Keratinocyte (primary cell): ENCODE measurements at regions not wholly inside any gene's neighbourhood (a gene's known extent, or its start where the extent isn't known, plus 50 kb on each side); places are given as distances from the start of the nearest gene placed in this dataset.

Experiments used
- DNase-seq: peaks from one replicate; pipeline ENCODE4 v3.0.0-alpha.2; 2011; ENCODE audit warnings: low read depth, missing footprints, low spot score
- FAIRE-seq: peaks from 2 replicates; lab custom pipeline; 2011; peaks lifted over from hg19 to GRCh38; lab: Jason Lieb, UNC
- H2AFZ ChIP-seq: 2 replicates; pipeline ENCODE4 v1.6.0; 2012; ENCODE audit warnings: low read length, control low read depth, inconsistent platforms; ENCODE audit not compliant: control insufficient read depth
- H3K27ac ChIP-seq: 2 replicates; pipeline ENCODE4 v1.5.1; 2011; ENCODE audit warnings: low read length; ENCODE audit not compliant: control insufficient read depth, insufficient read depth
- H3K27me3 ChIP-seq: 3 replicates; pipeline ENCODE4 v1.6.0; 2011; ENCODE audit warnings: low read length; ENCODE audit not compliant: control insufficient read depth, insufficient read depth; ENCODE audit errors: extremely low read depth
- H3K36me3 ChIP-seq, 2 experiments: 2 replicates in 1 of 2; 3 replicates in 1 of 2; pipeline ENCODE4 v1.5.1; 2011; ENCODE audit warnings: low read length in 2 of 2, mild to moderate bottlenecking in 1 of 2; ENCODE audit not compliant: control insufficient read depth in 2 of 2, insufficient read depth in 2 of 2; ENCODE audit errors: extremely low read depth in 1 of 2
- H3K4me1 ChIP-seq: 3 replicates; pipeline ENCODE4 v1.5.1; 2011; ENCODE audit warnings: low read length; ENCODE audit not compliant: control insufficient read depth, insufficient read depth; ENCODE audit errors: extremely low read depth
- H3K4me2 ChIP-seq: 3 replicates; pipeline ENCODE4 v1.6.0; 2011; ENCODE audit warnings: low read depth, low read length; ENCODE audit not compliant: control insufficient read depth, insufficient read depth; ENCODE audit errors: extremely low read depth
- H3K4me3 ChIP-seq, 3 experiments: fragments of 200-600 bp in 1 of 3; sonication (generic) in 1 of 3; 2 replicates in 2 of 3; 3 replicates in 1 of 3; pipeline ENCODE4 v1.5.1; 2011 to 2016; ENCODE audit warnings: low read length in 3 of 3, mild to moderate bottlenecking in 3 of 3, control low read depth in 2 of 3, inconsistent platforms in 1 of 3, low read depth in 1 of 3, mixed read lengths in 1 of 3, mixed run types in 1 of 3, moderate library complexity in 1 of 3; ENCODE audit not compliant: control insufficient read depth in 2 of 3, insufficient read depth in 2 of 3; ENCODE audit errors: extremely low read depth in 1 of 3
- H3K79me2 ChIP-seq: 2 replicates; pipeline ENCODE4 v1.6.0; 2012; ENCODE audit warnings: low read length; ENCODE audit not compliant: control insufficient read depth, insufficient read depth
- H3K9ac ChIP-seq: 3 replicates; pipeline ENCODE4 v1.6.0; 2011; ENCODE audit warnings: low read length; ENCODE audit not compliant: control insufficient read depth, insufficient read depth; ENCODE audit errors: extremely low read depth
- H3K9me1 ChIP-seq: 3 replicates; pipeline ENCODE4 v1.6.0; 2011; ENCODE audit warnings: low read length; ENCODE audit not compliant: control insufficient read depth, insufficient read depth; ENCODE audit errors: extremely low read depth
- H3K9me3 ChIP-seq: 2 replicates; pipeline ENCODE4 v1.5.1; 2012; ENCODE audit warnings: low read depth, low read length; ENCODE audit not compliant: control insufficient read depth
- H4K20me1 ChIP-seq: 3 replicates; pipeline ENCODE4 v1.6.0; 2011; ENCODE audit warnings: low read length; ENCODE audit not compliant: control insufficient read depth, insufficient read depth; ENCODE audit errors: extremely low read depth
- EZH2 ChIP-seq: IDR thresholded peaks from one replicate; pipeline ENCODE4 v1.6.1; 2012; ENCODE audit warnings: inconsistent platforms, mild to moderate bottlenecking, low read length, moderate library complexity
- dilution Hi-C: fragments of 300-500 bp; cut with MboI; formaldehyde crosslinking; loops from one replicate; pipeline ENCODE4 v1.7.0; 2020; ENCODE audit warnings: low sequenced_read_pairs; ENCODE audit not compliant: extremely low pct_ligation_motif_present
- TF ChIP-seq, protein P1 (sequence below), 3 experiments: IDR thresholded peaks in 1 of 3; conservative IDR thresholded peaks in 1 of 3; optimal IDR thresholded peaks in 1 of 3; 2 replicates in 2 of 3; 3 replicates in 1 of 3; pipeline versions ENCODE3 to v1.5.1; 2011; ENCODE audit warnings: low read length in 3 of 3, mild to moderate bottlenecking in 3 of 3, moderate library complexity in 2 of 3, control low read depth in 1 of 3, inconsistent platforms in 1 of 3; ENCODE audit not compliant: insufficient read depth in 2 of 3; ENCODE audit errors: extremely low read depth in 1 of 3

DNA sequence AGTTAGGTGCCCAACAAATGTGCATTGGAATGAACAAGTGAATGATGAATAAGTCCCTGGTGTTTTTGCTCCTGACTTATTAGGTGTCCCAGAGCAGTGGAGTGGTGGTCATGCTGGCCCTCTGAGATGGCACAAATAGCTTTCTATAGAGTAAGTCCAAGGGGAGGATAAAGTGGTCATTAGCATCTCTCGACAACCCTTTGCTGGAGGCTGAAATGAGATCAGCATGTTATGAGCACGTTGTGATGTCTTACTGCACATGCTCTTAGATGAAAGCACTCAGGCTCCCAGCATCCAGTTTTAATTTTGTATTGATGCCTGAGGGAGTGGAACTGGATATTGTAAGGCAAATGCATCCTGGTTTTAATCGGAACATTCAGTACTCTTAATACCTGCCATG, 326.2 kb downstream of the RFC3 start:
- Histone ChIP-seq H4K20me1 (no peaks in the 10 kb centered on the region), H3K27ac (no peak overlapping the region), H3K4me3 (no peak overlapping the region), H3K4me2 (no peak overlapping the region), H2AFZ (no peak overlapping the region), H3K9ac (no peak overlapping the region), H3K36me3 (no peaks in the 10 kb centered on the region), H3K27me3 (no peaks in the 10 kb centered on the region), H3K9me1 (no peaks in the 10 kb centered on the region), H3K9me3 (no peaks in the 10 kb centered on the region), H3K4me1 (no peaks in the 10 kb centered on the region), H3K79me2 (no peaks in the 10 kb centered on the region)
- dilution Hi-C loops: no loop called here
- no peak for DNase-seq
- TF ChIP-seq EZH2: no peak
- TF ChIP-seq, protein P1, sequence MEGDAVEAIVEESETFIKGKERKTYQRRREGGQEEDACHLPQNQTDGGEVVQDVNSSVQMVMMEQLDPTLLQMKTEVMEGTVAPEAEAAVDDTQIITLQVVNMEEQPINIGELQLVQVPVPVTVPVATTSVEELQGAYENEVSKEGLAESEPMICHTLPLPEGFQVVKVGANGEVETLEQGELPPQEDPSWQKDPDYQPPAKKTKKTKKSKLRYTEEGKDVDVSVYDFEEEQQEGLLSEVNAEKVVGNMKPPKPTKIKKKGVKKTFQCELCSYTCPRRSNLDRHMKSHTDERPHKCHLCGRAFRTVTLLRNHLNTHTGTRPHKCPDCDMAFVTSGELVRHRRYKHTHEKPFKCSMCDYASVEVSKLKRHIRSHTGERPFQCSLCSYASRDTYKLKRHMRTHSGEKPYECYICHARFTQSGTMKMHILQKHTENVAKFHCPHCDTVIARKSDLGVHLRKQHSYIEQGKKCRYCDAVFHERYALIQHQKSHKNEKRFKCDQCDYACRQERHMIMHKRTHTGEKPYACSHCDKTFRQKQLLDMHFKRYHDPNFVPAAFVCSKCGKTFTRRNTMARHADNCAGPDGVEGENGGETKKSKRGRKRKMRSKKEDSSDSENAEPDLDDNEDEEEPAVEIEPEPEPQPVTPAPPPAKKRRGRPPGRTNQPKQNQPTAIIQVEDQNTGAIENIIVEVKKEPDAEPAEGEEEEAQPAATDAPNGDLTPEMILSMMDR (optimal IDR thresholded peaks at IDR 0.05 in 1 of 3, IDR thresholded peaks at IDR 0.05 in 1 of 3, conservative IDR thresholded peaks at IDR 0.05 in 1 of 3; ENCODE audit: extremely low read depth in 1 of 3, insufficient read depth in 2 of 3, low read length in 3 of 3): no peak
- no peak for FAIRE-seq

DNA sequence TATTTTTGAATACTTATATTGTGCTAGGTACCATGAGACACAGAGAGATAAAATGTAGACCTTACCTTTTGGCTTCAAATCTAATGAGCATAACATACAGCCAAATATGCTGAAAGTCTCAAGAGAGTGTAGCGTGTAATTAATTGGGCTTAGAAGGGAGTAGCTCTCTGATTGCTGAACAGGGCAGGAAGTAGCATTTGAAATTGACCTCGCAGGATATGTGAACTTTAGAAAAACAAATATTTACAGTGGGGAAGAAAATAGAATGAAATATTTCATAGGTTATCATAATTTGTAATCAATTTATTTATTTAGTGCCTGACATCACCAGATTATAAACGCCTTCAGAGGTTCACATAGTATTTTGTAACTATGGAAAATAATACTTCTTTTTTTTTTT, 327.1 kb downstream of the RFC3 start:
- no peak for FAIRE-seq
- H3K27ac ChIP-seq: no peak overlapping the region
- H3K36me3 ChIP-seq: no peaks in the 10 kb centered on the region
- DNase-seq: no peak
- H3K4me3 ChIP-seq: no peak overlapping the region
- H3K79me2 ChIP-seq: no peaks in the 10 kb centered on the region
- H3K4me2 ChIP-seq: no peak overlapping the region
- no peak overlapping the region for H3K9ac ChIP-seq
- H2AFZ ChIP-seq: no peak overlapping the region
- H3K9me3 ChIP-seq: no peaks in the 10 kb centered on the region
- no peak for TF ChIP-seq EZH2
- TF ChIP-seq, protein P1 (optimal IDR thresholded peaks at IDR 0.05 in 1 of 3, IDR thresholded peaks at IDR 0.05 in 1 of 3, conservative IDR thresholded peaks at IDR 0.05 in 1 of 3; ENCODE audit: extremely low read depth in 1 of 3, insufficient read depth in 2 of 3, low read length in 3 of 3): no peak
- H3K4me1 ChIP-seq: no peaks in the 10 kb centered on the region
- no peaks in the 10 kb centered on the region for H3K9me1 ChIP-seq
- no peaks in the 10 kb centered on the region for H3K27me3 ChIP-seq
- dilution Hi-C loops: no loop called here
- no peaks in the 10 kb centered on the region for H4K20me1 ChIP-seq
